AG10803 (cell line): ENCODE measurements at regions not wholly inside any gene's neighbourhood (a gene's known extent, or its start where the extent isn't known, plus 50 kb on each side); places are given as distances from the start of the nearest gene placed in this dataset.
"Not testable (repeated sequence)": the region's sequence is repeated elsewhere in the genome, so short reads cannot be mapped to it uniquely, and the experiment has no call there.

Experiments
- DNase-seq: peaks from one replicate; pipeline ENCODE4 v3.0.0; 2010; ENCODE audit warnings: low read depth
- H3K4me3 ChIP-seq: 2 replicates; pipeline ENCODE4 v1.5.1; 2011; ENCODE audit warnings: mild to moderate bottlenecking, low read length, control low read depth
- TF ChIP-seq, protein P1 (sequence below): conservative IDR thresholded peaks from 2 replicates; pipeline ENCODE4 v1.5.1; 2011; ENCODE audit warnings: mild to moderate bottlenecking, low read length, control low read depth, inconsistent platforms

DNA sequence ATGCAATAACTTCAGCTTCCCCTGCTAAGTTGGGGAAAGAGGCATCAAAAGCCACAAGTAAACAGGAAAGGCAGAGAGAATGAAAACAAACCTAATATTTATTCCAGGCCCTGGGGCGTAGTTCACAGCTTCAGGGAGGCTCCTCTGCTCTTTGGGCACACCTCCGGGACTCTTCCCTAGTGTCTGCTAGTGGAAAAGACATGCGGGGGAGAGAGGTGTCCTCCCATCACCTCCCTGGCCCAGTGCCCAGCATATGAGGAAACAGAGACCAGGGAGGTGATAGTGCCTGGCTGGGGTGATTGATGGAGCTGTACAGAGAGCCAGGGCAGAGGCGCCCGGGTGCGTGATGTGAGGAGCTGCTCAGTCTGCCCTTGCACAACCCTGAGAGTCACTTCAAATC, 71.0 kb downstream of the RASL11A start:
- no peak overlapping the region for H3K4me3 ChIP-seq
- DNase-seq: no peak
- TF ChIP-seq, protein P1, sequence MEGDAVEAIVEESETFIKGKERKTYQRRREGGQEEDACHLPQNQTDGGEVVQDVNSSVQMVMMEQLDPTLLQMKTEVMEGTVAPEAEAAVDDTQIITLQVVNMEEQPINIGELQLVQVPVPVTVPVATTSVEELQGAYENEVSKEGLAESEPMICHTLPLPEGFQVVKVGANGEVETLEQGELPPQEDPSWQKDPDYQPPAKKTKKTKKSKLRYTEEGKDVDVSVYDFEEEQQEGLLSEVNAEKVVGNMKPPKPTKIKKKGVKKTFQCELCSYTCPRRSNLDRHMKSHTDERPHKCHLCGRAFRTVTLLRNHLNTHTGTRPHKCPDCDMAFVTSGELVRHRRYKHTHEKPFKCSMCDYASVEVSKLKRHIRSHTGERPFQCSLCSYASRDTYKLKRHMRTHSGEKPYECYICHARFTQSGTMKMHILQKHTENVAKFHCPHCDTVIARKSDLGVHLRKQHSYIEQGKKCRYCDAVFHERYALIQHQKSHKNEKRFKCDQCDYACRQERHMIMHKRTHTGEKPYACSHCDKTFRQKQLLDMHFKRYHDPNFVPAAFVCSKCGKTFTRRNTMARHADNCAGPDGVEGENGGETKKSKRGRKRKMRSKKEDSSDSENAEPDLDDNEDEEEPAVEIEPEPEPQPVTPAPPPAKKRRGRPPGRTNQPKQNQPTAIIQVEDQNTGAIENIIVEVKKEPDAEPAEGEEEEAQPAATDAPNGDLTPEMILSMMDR: no peak

DNA sequence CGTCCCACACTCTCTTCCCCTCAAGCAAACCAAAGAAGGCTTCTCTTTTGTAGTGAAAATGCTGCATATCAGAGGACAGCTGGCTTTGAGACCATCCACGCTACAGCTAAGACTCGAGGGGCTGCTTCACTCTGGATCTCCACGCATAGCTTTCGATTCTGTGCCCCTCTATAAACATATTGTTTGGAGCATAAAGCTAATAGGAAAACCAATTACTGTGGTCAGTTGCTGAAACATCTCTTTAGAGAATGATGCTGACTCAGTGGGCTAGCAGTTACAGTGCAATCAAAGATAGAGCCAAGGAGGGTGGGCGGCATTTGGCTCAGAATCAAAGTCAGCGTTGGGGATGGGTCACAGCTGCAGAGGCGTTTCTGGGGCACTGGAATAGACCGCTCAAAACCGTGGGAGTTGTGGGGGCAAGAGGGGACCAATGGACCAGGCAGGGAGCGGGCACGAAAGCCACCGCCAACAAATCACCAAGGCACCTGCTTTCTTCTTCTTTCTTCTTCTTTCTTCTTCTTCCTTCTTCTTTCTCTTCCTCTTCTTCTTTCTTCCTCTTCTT, 76.7 kb downstream of the RASL11A start:
- no peak overlapping the region for H3K4me3 ChIP-seq
- TF ChIP-seq, protein P1: no peak
- no peak for DNase-seq

DNA sequence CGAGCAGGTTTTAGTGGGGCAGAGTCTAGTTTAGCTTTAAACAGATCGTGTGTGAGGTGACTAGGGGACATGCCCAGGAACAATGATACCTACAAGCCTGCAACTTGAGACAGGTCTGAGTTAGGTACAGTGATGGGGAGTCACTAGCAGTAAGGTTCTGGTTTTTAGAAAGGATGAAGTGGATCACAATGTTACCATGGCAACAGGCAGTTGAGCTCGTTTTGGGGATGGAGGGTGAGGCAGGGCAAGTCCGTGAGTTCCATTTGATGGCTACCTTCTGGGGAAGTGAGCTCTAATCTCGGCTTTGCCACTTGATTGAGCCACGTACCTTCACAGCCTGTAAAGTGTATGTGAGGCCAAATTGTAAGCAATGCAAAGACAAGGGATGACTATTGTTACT, 76.0 kb upstream of the GTF3A start:
- TF ChIP-seq, protein P1: no peak
- no peak overlapping the region for H3K4me3 ChIP-seq
- DNase-seq: no peak

DNA sequence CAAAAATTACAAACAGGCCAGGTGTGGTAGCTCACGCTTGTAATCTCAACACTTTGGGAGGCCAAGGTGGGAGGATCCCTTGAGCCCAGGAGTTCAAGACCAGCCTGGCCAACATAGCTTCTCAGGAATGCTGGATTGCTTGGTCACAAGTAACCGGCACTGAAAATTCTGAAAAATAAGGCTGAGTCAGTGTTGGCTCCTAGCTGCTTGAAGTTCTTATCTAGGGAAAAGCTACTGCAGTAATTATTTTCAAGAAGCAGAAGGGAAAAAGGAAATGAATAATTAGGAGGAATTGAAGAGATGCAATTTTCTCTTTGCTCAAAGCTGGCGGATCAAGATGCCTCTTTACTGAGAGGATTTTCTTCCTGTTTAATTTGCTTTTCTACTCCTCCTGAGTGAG, 75.0 kb upstream of the GTF3A start:
- H3K4me3 ChIP-seq: no peak overlapping the region
- DNase-seq: peak; percentile 33
- TF ChIP-seq, protein P1: no peak

DNA sequence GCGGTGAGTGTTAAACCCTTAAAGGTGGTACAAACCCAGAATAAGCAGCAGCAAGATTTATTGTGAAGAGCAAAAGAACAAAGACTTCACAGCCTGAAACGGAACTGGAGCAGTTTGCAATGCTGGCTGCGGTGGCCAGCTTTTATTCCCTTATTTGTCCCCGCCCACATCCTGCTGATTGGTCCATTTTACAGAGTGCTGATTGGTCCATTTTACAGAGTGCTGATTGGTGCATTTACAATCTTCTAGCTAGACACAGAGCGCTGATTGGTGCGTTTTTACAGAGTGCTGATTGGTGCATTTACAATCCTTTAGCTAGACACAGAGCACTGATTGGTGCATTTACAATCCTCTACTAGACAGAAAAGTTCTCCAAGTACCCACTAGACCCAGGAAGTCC, 73.6 kb upstream of the GTF3A start:
- not testable (repeated sequence) for H3K4me3 ChIP-seq, DNase-seq

DNA sequence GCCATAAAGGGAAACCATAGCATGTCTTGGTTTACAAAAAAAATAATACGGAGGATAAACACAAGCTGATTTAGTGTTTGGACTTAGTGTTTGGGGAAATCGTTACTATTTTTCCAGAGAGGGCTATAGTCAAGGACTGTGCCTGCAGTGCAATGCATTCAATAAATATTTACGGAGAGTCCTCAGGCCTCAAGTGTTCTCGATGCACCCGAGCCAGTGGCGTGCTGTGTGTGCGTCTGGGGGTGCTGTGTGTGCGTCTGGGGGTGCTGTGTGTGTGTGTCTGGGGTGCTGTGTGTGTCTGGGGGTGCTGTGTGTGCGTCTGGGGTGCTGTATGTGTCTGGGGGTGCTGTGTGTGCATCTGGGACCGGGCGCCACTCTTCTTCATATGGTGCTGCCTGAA, 71.7 kb upstream of the GTF3A start:
- DNase-seq: no peak
- H3K4me3 ChIP-seq: no peak overlapping the region
- TF ChIP-seq, protein P1: no peak

DNA sequence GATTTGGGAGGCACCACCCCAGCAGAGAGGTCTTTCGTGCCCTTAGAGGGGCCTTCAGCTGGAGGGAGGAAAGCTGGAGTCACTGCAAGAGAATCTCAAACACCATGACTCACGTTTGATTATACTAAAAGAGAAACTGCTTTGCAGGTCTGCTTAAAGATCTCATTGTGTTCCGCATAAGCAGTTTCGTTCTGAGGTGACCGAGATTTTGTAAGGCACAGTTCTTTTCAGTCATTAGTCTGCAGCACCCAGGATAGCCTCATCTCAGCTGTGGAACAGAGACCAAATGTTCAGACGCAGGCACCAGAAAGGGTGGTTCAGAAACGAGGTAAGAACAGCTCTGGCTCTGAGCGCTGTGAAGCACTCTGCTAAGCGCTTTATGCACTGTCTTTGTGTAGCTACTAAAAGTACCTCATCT, 71.2 kb upstream of the GTF3A start:
- peak; percentile 18 for DNase-seq
- TF ChIP-seq, protein P1: no peak
- H3K4me3 ChIP-seq: no peak overlapping the region

DNA sequence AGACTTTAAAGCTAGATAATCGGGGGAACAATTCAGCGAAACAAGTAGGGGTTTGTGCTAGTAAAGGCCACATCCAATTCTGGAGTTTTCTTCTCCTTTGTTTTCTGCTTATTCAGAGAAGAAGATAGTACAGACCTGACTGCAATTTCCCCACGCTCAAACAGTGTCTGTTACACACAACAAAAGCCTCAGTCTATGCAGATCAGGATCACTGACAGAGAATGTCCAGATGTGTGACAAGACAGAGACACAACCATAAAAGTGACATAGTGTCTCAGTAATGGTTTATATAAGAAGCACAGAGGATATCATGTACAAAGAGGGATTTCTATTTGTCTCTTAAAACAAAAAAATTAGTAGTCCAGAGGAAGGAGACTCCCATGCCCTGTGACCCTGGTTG, 70.7 kb upstream of the GTF3A start:
- no peak for DNase-seq
- no peak overlapping the region for H3K4me3 ChIP-seq
- TF ChIP-seq, protein P1: no peak
